ENCODE measurements at regions not wholly inside any gene's neighbourhood (a gene's known extent, or its start where the extent isn't known, plus 50 kb on each side); places are given as distances from the start of the nearest gene placed in this dataset.
"Not testable (repeated sequence)": the region's sequence is repeated elsewhere in the genome, so short reads cannot be mapped to it uniquely, and the experiment has no call there.

DNA sequence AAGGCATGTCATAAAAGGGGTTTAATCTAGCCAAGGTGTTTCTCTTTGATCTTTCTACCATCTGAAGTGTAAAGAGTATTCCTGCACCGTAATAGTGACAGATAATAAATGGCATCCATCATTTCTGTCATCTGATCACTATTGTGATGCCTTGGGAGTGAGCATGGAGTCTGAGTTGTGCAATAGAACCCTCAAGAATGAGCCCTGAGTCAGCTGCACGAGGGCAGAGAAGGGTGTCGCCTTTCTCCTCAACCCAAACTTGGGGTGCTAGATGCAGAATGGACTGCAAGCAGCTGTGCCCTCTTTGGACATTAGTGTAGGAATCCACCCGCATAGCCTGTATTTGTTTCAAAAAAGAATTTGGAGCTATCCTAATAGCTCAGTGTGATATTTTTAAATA is 115.2 kb downstream of the ZNF37A start:
- H3K4me3 ChIP-seq: no peak overlapping the region
- intact Hi-C loops (cut with DNase I): no loop called here
- H3K27ac ChIP-seq: no peak overlapping the region
- TF ChIP-seq POLR2AphosphoS5 (IDR thresholded peaks at IDR 0.05; ENCODE audit: insufficient read depth in 1 of 2, low read depth in 1 of 2): no peak
- TF ChIP-seq, protein P1, sequence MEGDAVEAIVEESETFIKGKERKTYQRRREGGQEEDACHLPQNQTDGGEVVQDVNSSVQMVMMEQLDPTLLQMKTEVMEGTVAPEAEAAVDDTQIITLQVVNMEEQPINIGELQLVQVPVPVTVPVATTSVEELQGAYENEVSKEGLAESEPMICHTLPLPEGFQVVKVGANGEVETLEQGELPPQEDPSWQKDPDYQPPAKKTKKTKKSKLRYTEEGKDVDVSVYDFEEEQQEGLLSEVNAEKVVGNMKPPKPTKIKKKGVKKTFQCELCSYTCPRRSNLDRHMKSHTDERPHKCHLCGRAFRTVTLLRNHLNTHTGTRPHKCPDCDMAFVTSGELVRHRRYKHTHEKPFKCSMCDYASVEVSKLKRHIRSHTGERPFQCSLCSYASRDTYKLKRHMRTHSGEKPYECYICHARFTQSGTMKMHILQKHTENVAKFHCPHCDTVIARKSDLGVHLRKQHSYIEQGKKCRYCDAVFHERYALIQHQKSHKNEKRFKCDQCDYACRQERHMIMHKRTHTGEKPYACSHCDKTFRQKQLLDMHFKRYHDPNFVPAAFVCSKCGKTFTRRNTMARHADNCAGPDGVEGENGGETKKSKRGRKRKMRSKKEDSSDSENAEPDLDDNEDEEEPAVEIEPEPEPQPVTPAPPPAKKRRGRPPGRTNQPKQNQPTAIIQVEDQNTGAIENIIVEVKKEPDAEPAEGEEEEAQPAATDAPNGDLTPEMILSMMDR (IDR thresholded peaks at IDR 0.05): no peak
- no peak for TF ChIP-seq POLR2A (IDR thresholded peaks at IDR 0.05)
- no peaks in the 10 kb centered on the region for H3K27me3 ChIP-seq
- DNase-seq (ENCODE audit: extremely low spot score in 2 of 2): no peak
- H3K36me3 ChIP-seq: no peaks in the 10 kb centered on the region
- H3K9me3 ChIP-seq: no peaks in the 10 kb centered on the region
- no peaks in the 10 kb centered on the region for H3K4me1 ChIP-seq

DNA sequence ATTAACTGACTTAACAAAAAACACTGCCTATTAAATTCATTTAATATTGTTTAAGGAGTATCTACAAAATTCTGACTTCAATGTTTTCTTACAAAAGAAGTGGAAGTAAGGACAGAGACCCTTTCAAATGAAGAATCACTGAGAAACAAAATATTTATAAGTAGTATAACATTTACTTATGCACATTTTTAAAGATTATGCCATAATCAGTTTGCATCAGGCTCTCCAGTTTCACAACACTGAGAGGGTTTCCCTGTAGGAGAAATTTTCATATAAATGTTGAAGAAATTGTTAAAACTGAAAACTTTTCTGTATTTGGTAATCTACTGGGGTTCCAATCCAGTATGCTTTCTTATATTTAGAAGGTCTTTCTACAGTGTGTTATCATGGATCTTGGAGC is 115.6 kb downstream of the ZNF37A start:
- H3K27ac ChIP-seq; H3K4me3 ChIP-seq; DNase-seq (ENCODE audit: extremely low spot score in 2 of 2); H3K9me3 ChIP-seq; intact Hi-C loops (cut with DNase I); H3K27me3 ChIP-seq; H3K36me3 ChIP-seq; H3K4me1 ChIP-seq: not testable (repeated sequence)

DNA sequence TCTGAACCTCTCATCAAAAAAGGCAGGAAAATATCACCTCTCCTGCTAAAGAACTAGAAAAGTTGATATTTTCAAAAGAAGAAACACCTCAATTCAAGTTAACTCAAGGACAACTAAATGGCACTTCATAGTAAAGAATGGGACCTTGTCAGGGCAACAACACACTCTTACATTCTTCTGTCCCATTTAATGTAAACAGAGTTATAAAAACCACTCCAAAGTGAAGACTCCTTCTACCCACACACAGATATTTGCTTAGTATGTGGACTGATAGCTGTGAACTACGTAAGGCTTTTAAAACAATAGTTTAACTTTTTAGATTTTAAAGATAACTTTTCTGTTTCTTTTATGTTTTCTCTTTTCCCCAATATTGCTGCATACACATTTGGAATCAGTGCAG is 118.3 kb downstream of the ZNF37A start:
- intact Hi-C loops (cut with DNase I): no loop called here
- Histone ChIP-seq H3K9me3 (no peaks in the 10 kb centered on the region), H3K36me3 (no peaks in the 10 kb centered on the region), H3K4me3 (no peak overlapping the region), H3K4me1 (no peaks in the 10 kb centered on the region), H3K27ac (no peak overlapping the region), H3K27me3 (no peaks in the 10 kb centered on the region)
- TF ChIP-seq, protein P1 (IDR thresholded peaks at IDR 0.05): no peak
- TF ChIP-seq POLR2AphosphoS5 (IDR thresholded peaks at IDR 0.05; ENCODE audit: insufficient read depth in 1 of 2, low read depth in 1 of 2): no peak
- TF ChIP-seq POLR2A (IDR thresholded peaks at IDR 0.05): no peak
- no peak for DNase-seq (ENCODE audit: extremely low spot score in 2 of 2)

DNA sequence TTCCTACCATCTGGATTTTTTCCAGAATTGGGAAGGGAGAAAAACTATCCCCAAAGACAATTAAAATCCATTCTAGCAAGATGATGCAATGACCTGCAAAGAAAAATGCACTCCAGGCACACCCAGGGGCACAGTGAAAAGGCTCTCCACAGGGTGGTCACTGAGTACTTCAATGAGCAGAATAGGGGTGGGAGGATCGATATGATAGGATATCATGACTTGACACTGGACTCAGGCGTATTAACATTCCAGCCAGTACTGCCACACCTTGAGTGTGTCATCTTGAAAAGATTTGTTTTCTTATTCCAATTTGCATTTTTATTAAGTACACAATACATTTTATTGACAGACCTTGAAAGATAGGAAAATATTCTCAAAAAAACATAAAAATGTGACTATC is 132.2 kb downstream of the ZNF37A start:
- no peaks in the 10 kb centered on the region for H3K4me1 ChIP-seq
- no peak overlapping the region for H3K4me3 ChIP-seq
- H3K36me3 ChIP-seq: no peaks in the 10 kb centered on the region
- TF ChIP-seq POLR2A (IDR thresholded peaks at IDR 0.05) (no peak), POLR2AphosphoS5 (IDR thresholded peaks at IDR 0.05; ENCODE audit: insufficient read depth in 1 of 2, low read depth in 1 of 2) (no peak)
- TF ChIP-seq, protein P1 (IDR thresholded peaks at IDR 0.05): no peak
- no peak overlapping the region for H3K27ac ChIP-seq
- H3K27me3 ChIP-seq: no peaks in the 10 kb centered on the region
- intact Hi-C loops (cut with DNase I): no loop called here
- H3K9me3 ChIP-seq: no peaks in the 10 kb centered on the region
- DNase-seq (ENCODE audit: extremely low spot score in 2 of 2): no peak

DNA sequence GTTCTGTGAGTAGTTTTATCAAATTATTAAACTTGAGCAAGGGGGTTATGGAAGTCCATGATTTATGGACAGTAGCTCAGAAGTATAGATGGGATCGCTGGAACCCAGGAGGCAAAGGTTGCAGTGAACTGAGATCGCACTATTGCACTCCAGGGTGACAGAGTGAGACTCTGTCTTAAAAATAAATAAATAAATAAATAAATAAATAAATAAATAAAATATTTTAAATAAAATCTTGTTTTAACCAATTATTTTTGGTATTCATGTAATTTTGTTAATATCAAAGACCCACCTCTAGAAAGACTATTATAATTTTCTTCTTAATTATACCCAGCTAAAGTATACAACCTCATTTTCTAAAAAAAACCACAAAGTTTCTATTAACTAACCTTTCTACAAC is 134.3 kb downstream of the ZNF37A start:
- Histone ChIP-seq H3K9me3 (no peaks in the 10 kb centered on the region), H3K27me3 (no peaks in the 10 kb centered on the region), H3K4me3 (no peak overlapping the region), H3K27ac (no peak overlapping the region), H3K36me3 (no peaks in the 10 kb centered on the region), H3K4me1 (no peaks in the 10 kb centered on the region)
- intact Hi-C loops (cut with DNase I): no loop called here
- no peak for DNase-seq (ENCODE audit: extremely low spot score in 2 of 2)
- no peak for TF ChIP-seq POLR2A (IDR thresholded peaks at IDR 0.05)
- no peak for TF ChIP-seq POLR2AphosphoS5 (IDR thresholded peaks at IDR 0.05; ENCODE audit: insufficient read depth in 1 of 2, low read depth in 1 of 2)
- TF ChIP-seq, protein P1 (IDR thresholded peaks at IDR 0.05): no peak

- H3K27ac ChIP-seq; DNase-seq (ENCODE audit: extremely low spot score in 2 of 2); H3K27me3 ChIP-seq; H3K4me3 ChIP-seq; H3K4me1 ChIP-seq; H3K9me3 ChIP-seq; intact Hi-C loops (cut with DNase I); H3K36me3 ChIP-seq: not testable (repeated sequence)
Measured at GRCh38 chr10:38238479-38238878, 144.3 kb downstream of the ZNF37A start.

- H3K36me3 ChIP-seq; intact Hi-C loops (cut with DNase I): not testable (repeated sequence)
Measured at GRCh38 chr10:38242061-38242649, 148.0 kb downstream of the ZNF37A start.

DNA sequence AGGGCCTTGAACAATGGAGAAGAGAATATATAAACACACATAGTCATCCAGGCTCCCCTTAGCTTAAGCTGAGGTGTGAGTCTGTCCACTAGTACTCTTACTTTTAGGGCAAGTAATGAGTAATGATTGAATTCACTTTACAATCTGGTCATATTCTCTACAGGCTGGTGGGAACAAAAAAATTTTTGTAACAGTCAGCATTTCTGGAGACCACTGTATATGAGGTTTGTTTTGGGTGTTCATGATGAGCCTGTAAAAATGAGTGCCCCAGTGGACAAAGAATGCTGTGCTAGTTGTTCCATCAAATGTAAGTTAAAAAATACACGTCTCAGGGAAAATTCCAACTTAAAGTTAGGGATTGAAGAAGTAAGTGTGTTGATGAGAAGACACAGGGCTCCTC is 154.0 kb downstream of the ZNF37A start:
- H3K4me3 ChIP-seq; H3K36me3 ChIP-seq; H3K27me3 ChIP-seq; H3K4me1 ChIP-seq; H3K9me3 ChIP-seq; H3K27ac ChIP-seq; intact Hi-C loops (cut with DNase I); DNase-seq (ENCODE audit: extremely low spot score in 2 of 2): not testable (repeated sequence)

More at GRCh38 chr10:38242061-38242649, 148.0 kb downstream of the ZNF37A start:
- H3K4me1 ChIP-seq; H3K9me3 ChIP-seq; H3K27me3 ChIP-seq; DNase-seq (ENCODE audit: extremely low spot score in 2 of 2); H3K4me3 ChIP-seq; H3K27ac ChIP-seq: not testable (repeated sequence)

- intact Hi-C loops (cut with DNase I); H3K9me3 ChIP-seq; H3K4me1 ChIP-seq; H3K4me3 ChIP-seq; H3K36me3 ChIP-seq; H3K27ac ChIP-seq; H3K27me3 ChIP-seq; DNase-seq (ENCODE audit: extremely low spot score in 2 of 2): not testable (repeated sequence)
Measured at GRCh38 chr10:38252551-38252950, 158.4 kb downstream of the ZNF37A start.
